ENCODE measurements at regions not wholly inside any gene's neighbourhood (a gene's known extent, or its start where the extent isn't known, plus 50 kb on each side); places are given as distances from the start of the nearest gene placed in this dataset.

- no peak for TF ChIP-seq BCL6B (tag by site-specific recombination; IDR thresholded peaks at IDR 0.05)
- no peak for TF ChIP-seq OSR2 (tag by site-specific recombination; IDR thresholded peaks at IDR 0.05)
- no peak for TF ChIP-seq ZFP3 (tag by site-specific recombination; IDR thresholded peaks at IDR 0.05; ENCODE audit: low read depth)
- no peak for TF ChIP-seq SCRT2 (tag by site-specific recombination; IDR thresholded peaks at IDR 0.05)
- TF ChIP-seq ZNF571 (tag by site-specific recombination; IDR thresholded peaks at IDR 0.05) = no peak
Measured at GRCh38 chr2:139067072-139067471, 286.9 kb upstream of the NXPH2 start (continued).

- Histone ChIP-seq H3K9me3 (ENCODE audit: control insufficient read depth, insufficient read depth, low read depth, low read length) (no peaks in the 10 kb centered on the region), H3K36me3 (ENCODE audit: control insufficient read depth in 2 of 2, insufficient read depth in 1 of 2, low read length in 2 of 2) (no peaks in the 10 kb centered on the region), H3K27ac (ENCODE audit: extremely low read depth, low read depth, low read length) (no peak overlapping the region), H3K4me1 (ENCODE audit: control insufficient read depth, insufficient read depth, low read length) (no peaks in the 10 kb centered on the region), H3K4me3 (ENCODE audit: low read depth, low read length) (no peak overlapping the region)
- POLR2A ChIA-PET = no interaction called here
- CTCF ChIA-PET = no interaction called here
- no peak for TF ChIP-seq ZSCAN18 (tag by site-specific recombination; IDR thresholded peaks at IDR 0.05)
- no peak for TF ChIP-seq PBX3 (CRISPR knock-in tag; IDR thresholded peaks at IDR 0.05)
- TF ChIP-seq ZNF292 (tag by site-specific recombination; IDR thresholded peaks at IDR 0.05; ENCODE audit: borderline replicate concordance, low read depth) = no peak
- TF ChIP-seq WT1 (tag by site-specific recombination; IDR thresholded peaks at IDR 0.05) = no peak
- no peak for TF ChIP-seq ZNF433 (tag by site-specific recombination; IDR thresholded peaks at IDR 0.05; ENCODE audit: low read depth)
- TF ChIP-seq GLIS2 (tag by site-specific recombination; IDR thresholded peaks at IDR 0.05) = no peak
- no peak for TF ChIP-seq ZNF747 (tag by site-specific recombination; IDR thresholded peaks at IDR 0.05)
- no peak for TF ChIP-seq ZBTB8A (tag by site-specific recombination; IDR thresholded peaks at IDR 0.05)
- no peak for TF ChIP-seq ZBTB44 (tag by site-specific recombination; IDR thresholded peaks at IDR 0.05)
- no peak for TF ChIP-seq ZNF26 (tag by site-specific recombination; IDR thresholded peaks at IDR 0.05)
- no peak for TF ChIP-seq ZNF791 (tag by site-specific recombination; IDR thresholded peaks at IDR 0.05)
- no peak for TF ChIP-seq ZNF549 (tag by site-specific recombination; IDR thresholded peaks at IDR 0.05)
- TF ChIP-seq TSHZ1 (tag by site-specific recombination; IDR thresholded peaks at IDR 0.05; ENCODE audit: borderline replicate concordance) = no peak
- no peak for TF ChIP-seq ZNF48 (tag by site-specific recombination; IDR thresholded peaks at IDR 0.05)
- no peak for TF ChIP-seq ZNF23 (tag by site-specific recombination; IDR thresholded peaks at IDR 0.05; ENCODE audit: borderline replicate concordance)
- TF ChIP-seq ZNF701 (tag by site-specific recombination; IDR thresholded peaks at IDR 0.05) = no peak
- TF ChIP-seq ZSCAN5A (tag by site-specific recombination; IDR thresholded peaks at IDR 0.05) = no peak
- TF ChIP-seq ZNF391 (tag by site-specific recombination; IDR thresholded peaks at IDR 0.05; ENCODE audit: borderline replicate concordance, low read depth) = no peak
Measured at GRCh38 chr2:139064159-139064558, 284.0 kb upstream of the NXPH2 start.
